ENCODE measurements at regions not wholly inside any gene's neighbourhood (a gene's known extent, or its start where the extent isn't known, plus 50 kb on each side); places are given as distances from the start of the nearest gene placed in this dataset.

DNA sequence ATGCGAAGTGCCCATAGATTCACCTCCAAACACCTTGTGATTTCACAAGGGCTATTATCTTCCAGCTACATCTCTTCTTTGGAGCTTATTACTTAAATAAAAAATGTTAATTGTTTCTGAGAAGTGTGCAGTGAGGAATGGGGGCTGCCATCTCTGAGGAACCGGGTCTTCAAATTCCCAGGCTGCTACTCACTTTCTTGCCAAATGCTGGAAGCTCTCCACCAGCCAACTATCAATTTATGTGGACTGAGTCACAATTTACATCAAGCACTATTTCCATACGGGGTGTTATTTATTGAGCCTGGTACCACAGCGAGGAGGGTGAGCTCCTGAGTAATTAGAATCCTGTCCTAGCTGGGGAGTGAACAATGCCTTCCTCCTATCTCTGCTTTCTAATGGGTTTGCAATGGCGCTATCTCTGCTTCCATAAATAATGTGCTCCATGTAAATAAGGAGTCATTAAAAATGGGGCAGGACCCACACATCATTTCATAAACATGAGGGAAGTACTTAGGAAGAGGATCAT is 898.3 kb downstream of the VRK1 start:
- Histone ChIP-seq H3K27ac (replicated peaks) (no peak overlapping the region), H3K27me3 (ENCODE audit: insufficient read depth, poor library complexity, severe bottlenecking) (no peaks in the 10 kb centered on the region), H3K4me3 (replicated peaks; ENCODE audit: insufficient read depth, low read length) (no peak overlapping the region)
- TF ChIP-seq, protein P1, sequence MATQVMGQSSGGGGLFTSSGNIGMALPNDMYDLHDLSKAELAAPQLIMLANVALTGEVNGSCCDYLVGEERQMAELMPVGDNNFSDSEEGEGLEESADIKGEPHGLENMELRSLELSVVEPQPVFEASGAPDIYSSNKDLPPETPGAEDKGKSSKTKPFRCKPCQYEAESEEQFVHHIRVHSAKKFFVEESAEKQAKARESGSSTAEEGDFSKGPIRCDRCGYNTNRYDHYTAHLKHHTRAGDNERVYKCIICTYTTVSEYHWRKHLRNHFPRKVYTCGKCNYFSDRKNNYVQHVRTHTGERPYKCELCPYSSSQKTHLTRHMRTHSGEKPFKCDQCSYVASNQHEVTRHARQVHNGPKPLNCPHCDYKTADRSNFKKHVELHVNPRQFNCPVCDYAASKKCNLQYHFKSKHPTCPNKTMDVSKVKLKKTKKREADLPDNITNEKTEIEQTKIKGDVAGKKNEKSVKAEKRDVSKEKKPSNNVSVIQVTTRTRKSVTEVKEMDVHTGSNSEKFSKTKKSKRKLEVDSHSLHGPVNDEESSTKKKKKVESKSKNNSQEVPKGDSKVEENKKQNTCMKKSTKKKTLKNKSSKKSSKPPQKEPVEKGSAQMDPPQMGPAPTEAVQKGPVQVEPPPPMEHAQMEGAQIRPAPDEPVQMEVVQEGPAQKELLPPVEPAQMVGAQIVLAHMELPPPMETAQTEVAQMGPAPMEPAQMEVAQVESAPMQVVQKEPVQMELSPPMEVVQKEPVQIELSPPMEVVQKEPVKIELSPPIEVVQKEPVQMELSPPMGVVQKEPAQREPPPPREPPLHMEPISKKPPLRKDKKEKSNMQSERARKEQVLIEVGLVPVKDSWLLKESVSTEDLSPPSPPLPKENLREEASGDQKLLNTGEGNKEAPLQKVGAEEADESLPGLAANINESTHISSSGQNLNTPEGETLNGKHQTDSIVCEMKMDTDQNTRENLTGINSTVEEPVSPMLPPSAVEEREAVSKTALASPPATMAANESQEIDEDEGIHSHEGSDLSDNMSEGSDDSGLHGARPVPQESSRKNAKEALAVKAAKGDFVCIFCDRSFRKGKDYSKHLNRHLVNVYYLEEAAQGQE (IDR thresholded peaks at IDR 0.05; ENCODE audit: insufficient replicate concordance, low read depth): no peak
- TF ChIP-seq, protein P2, sequence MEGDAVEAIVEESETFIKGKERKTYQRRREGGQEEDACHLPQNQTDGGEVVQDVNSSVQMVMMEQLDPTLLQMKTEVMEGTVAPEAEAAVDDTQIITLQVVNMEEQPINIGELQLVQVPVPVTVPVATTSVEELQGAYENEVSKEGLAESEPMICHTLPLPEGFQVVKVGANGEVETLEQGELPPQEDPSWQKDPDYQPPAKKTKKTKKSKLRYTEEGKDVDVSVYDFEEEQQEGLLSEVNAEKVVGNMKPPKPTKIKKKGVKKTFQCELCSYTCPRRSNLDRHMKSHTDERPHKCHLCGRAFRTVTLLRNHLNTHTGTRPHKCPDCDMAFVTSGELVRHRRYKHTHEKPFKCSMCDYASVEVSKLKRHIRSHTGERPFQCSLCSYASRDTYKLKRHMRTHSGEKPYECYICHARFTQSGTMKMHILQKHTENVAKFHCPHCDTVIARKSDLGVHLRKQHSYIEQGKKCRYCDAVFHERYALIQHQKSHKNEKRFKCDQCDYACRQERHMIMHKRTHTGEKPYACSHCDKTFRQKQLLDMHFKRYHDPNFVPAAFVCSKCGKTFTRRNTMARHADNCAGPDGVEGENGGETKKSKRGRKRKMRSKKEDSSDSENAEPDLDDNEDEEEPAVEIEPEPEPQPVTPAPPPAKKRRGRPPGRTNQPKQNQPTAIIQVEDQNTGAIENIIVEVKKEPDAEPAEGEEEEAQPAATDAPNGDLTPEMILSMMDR (IDR thresholded peaks at IDR 0.05; ENCODE audit: insufficient read depth, low read length): no peak
- TF ChIP-seq SPI1 (IDR thresholded peaks at IDR 0.05; ENCODE audit: borderline replicate concordance, low read depth): no peak
- no peak for TF ChIP-seq POLR2AphosphoS5 (IDR thresholded peaks at IDR 0.05; ENCODE audit: low read depth)
- no peak for DNase-seq (ENCODE audit: low read depth in 1 of 2, low spot score in 1 of 2)

DNA sequence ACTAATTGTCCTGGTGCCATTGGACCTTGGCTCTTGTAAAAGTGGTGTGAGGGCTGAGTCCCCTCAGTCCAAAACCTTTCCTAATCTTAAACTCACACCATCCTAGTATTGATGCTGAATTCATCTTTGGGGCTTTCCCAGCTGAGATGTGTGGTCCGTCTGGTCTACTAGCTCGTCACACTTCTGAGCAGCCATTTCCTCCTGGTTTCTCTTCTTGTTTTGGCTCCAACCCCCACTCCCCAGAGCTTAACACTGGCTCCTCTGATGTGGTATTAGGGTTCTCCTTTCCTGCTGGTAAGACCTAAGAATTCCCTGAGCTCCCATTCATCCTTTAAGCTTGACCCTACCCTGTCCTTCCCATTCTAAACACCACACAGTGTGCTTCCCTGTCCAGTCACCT is 900.6 kb downstream of the VRK1 start:
- no peak for DNase-seq (ENCODE audit: low read depth in 1 of 2, low spot score in 1 of 2)
- TF ChIP-seq POLR2AphosphoS5 (IDR thresholded peaks at IDR 0.05; ENCODE audit: low read depth): no peak
- no peak for TF ChIP-seq GABPA (IDR thresholded peaks at IDR 0.05; ENCODE audit: low read depth)
- no peak for TF ChIP-seq SPI1 (IDR thresholded peaks at IDR 0.05; ENCODE audit: borderline replicate concordance, low read depth)
- TF ChIP-seq, protein P1 (IDR thresholded peaks at IDR 0.05; ENCODE audit: insufficient replicate concordance, low read depth): no peak
- TF ChIP-seq, protein P2 (IDR thresholded peaks at IDR 0.05; ENCODE audit: insufficient read depth, low read length): no peak
- Histone ChIP-seq H3K27ac (replicated peaks) (no peak overlapping the region), H3K27me3 (ENCODE audit: insufficient read depth, poor library complexity, severe bottlenecking) (no peaks in the 10 kb centered on the region), H3K4me3 (replicated peaks; ENCODE audit: insufficient read depth, low read length) (no peak overlapping the region)

DNA sequence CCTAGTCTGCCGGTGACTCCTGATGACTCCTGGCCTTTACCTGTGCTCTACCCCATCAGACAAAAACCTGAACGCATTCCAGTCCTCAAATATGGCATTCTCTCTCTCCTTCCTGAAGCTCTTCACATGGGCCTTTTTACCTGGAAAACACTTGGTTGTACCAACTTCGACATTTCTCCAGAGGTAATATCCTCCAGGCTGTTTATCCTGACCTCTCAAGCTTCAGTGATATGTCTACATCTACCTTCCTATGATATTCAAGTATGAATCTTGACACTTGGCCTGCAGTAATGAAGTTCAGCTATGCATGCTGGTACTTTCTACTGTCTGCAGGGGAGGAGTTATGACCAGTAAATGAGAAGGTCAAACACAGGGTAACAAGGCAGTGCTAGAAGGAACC is 901.8 kb downstream of the VRK1 start:
- TF ChIP-seq, protein P2 (IDR thresholded peaks at IDR 0.05; ENCODE audit: insufficient read depth, low read length): no peak
- TF ChIP-seq POLR2AphosphoS5 (IDR thresholded peaks at IDR 0.05; ENCODE audit: low read depth) (no peak), GABPA (IDR thresholded peaks at IDR 0.05; ENCODE audit: low read depth) (no peak), SPI1 (IDR thresholded peaks at IDR 0.05; ENCODE audit: borderline replicate concordance, low read depth) (no peak)
- TF ChIP-seq, protein P1 (IDR thresholded peaks at IDR 0.05; ENCODE audit: insufficient replicate concordance, low read depth): no peak
- Histone ChIP-seq H3K4me3 (replicated peaks; ENCODE audit: insufficient read depth, low read length) (no peak overlapping the region), H3K27ac (replicated peaks) (no peak overlapping the region), H3K27me3 (ENCODE audit: insufficient read depth, poor library complexity, severe bottlenecking) (no peaks in the 10 kb centered on the region)
- DNase-seq (ENCODE audit: low read depth in 1 of 2, low spot score in 1 of 2): no peak
